PC-9 (cell line): ENCODE measurements at regions not wholly inside any gene's neighbourhood (a gene's known extent, or its start where the extent isn't known, plus 50 kb on each side); places are given as distances from the start of the nearest gene placed in this dataset.

Source experiments
- CTCF ChIP-seq: fragments of 200-600 bp; sonication (generic); conservative IDR thresholded peaks from 2 replicates; pipeline ENCODE4 v1.6.1; 2017; ENCODE audit warnings: mixed run types, antibody characterized with exemption, mild to moderate bottlenecking, moderate library complexity
- EZH2 ChIP-seq: fragments of 200-600 bp; sonication (generic); IDR thresholded peaks from 2 replicates; pipeline ENCODE4 v1.8.0; 2017; ENCODE audit warnings: antibody characterized with exemption, low read depth

DNA sequence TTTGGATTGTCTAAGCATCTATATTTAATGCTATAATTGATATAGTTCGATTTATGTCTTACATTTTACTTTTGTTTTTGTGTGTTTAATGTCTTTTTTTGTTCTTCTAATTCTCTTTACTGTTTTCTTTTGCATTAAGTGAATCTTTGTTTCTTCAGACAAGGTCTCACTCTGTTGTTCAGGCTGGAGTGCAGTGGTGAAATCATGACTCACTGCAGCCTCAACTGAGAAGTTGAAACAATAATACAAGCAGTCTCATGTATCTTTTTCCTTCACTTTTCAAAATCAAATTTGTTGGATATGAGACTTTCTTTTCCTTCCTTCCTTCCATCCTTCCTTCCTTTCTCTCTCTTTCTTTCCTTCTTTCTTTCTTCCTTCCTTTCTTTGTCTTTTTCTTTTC is 1401.6 kb downstream of the ADGRL3 start:
- TF ChIP-seq CTCF (no peak), EZH2 (no peak)
